GM19025 (cell line): ENCODE measurements at regions not wholly inside any gene's neighbourhood (a gene's known extent, or its start where the extent isn't known, plus 50 kb on each side); places are given as distances from the start of the nearest gene placed in this dataset.

Experiments used
- ATAC-seq: cut with Tn5 transposase; IDR thresholded peaks from one replicate; pipeline ENCODE4 v1.9.1; 2021; ENCODE audit warnings: mild to moderate bottlenecking, low read depth, moderate library complexity; ENCODE audit not compliant: unreplicated experiment

DNA sequence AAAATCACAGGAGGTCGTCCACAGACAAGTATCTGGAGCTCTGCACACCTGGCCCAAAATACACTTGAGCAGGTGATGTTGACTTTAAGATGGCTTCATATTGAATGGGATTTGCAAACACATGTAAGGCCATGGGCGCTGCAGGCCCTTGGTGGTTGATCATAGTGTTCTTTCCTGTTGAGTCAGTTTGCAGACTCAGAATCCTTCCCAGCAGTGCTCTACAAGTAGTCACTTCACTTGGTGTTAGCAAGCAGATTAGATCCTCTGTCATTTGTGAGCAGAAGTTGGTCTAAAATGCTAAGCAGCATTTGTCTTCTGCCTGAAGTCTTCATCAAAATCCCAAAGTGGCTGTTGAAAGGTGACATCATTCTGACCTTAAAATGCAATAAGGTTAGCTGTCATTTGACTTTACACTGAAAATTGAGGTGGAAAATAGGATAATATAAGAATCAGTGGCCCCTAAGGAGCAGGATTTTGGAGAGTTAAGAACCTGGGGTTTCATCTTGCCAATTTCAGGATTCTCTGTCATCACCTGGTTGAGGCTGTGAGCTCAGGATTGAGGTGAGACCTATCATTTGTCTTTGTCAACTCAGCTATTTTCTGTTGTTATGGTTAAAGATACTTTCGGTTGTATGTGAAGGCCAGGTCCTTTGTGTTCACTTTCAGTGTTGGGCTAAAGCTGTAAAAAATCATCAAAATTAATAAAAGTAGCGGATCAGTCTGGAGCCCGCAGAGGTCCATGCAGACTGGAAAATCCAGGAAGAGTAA is 114.5 kb downstream of the LRRC70 start:
- ATAC-seq: no peak

- no peak for ATAC-seq
Measured at GRCh38 chr5:62691946-62692345, 113.3 kb downstream of the LRRC70 start.

DNA sequence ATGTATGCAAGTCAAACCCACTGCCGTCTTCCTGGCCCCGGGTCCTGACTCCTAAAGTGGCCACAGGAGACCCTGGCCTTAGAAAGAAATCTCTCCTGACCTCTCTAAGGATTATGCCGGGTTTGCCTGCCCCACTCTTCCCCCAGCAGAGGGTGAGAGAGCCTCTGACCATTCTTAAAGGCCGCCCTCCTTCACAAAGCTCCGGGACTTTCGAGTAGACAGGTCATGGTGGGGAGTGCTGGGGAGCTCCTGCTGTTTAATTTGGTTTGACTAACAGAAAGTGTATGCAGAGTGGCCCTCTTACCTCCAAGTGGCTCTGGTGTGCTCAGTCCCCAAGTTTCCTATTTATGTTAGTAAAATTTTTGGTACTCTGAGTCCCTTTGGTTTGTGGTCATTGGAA is 111.8 kb downstream of the LRRC70 start:
- ATAC-seq: no peak

DNA sequence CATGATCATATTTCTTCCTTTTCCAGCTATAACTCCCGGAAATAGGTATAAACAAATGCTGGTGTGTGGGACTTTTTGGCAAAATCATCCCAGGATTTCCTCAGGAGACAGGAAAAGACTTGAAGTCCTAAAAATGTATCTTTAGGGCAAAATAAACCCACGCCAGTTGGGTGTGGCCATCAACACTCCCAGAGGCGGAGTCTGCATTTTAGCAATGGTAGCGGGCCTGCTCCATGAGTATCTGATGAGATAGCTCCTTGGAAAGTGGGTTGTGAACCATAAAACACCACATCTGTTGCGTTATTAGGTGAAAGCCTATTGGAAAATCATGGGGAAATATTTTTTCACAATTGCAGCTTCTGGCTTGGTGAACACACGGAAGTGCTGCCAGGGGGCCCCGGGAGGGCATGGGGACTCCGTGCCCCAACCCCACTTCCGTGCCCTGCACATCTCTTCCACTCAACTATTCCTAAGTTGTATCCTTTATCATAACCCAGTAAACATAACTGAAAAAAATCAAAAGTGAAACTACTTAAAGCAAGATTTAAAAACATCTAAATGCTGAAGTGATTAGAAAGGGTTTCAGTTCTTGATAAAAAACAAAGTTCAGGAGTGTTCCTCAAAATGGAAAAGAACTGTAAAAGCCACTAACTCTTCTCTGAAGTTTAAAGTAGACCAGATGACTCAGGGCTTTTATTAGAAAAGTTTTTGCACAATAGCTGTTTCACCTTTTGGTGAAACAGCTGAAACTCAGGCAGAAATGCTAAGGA is 111.2 kb downstream of the LRRC70 start:
- ATAC-seq: no peak

DNA sequence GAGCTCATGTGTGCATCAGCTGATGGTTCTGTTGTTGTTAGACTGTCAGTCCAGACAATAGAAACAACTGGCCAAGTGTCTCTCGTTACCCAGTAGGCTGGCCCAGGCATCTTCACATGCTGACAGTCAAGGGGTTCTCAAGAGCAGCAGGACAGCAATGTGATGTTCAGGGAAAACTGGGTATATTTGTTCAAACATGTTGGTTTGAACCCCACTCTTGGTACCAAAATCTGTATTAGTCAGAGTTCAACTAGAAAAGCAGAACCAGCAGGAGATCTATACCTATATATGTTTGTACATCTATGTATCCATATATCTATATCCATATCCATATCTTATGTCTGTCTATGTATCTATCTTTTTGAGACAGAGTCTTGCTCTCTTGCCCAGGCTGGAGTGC is 108.1 kb downstream of the LRRC70 start:
- no peak for ATAC-seq

- no peak for ATAC-seq
Measured at GRCh38 chr5:62685221-62685620, 106.6 kb downstream of the LRRC70 start.

DNA sequence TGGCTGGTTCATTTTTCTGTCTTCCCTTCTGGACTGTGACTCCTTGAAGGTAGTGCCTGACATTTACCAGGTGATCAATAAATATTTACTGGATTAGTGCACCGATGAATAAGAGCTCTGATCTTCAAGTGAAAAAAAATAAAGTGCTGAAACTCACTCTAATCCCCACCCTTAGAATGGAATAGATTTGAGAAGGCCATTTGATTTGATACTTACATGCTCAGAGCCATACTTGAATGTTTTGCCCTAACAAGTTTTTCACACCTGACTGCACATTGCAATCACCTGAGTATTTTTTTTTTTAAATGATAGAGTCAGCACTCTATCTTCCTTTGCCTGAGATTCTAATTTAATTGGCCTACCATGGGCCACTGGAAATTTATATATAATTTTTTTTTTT is 105.7 kb downstream of the LRRC70 start:
- ATAC-seq: no peak

DNA sequence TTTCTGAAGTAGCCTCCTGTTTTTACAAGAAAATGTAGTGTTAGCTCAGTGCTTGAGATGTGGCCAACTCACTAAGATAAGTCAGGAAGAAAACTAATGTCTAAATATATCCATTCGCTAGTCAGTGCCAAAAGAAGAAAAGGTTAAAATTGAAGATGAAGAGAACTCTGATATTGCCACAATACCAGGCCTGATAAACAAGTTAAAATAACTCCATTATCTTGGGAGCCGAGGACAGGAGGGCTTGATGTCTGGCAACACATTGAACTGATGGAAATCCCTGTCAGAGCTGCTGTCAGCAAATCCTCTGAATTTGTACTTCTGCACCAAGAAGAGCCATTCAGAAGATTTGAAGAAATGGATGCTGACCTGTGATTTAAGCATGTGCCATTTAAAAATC is 103.4 kb downstream of the LRRC70 start:
- ATAC-seq: no peak

DNA sequence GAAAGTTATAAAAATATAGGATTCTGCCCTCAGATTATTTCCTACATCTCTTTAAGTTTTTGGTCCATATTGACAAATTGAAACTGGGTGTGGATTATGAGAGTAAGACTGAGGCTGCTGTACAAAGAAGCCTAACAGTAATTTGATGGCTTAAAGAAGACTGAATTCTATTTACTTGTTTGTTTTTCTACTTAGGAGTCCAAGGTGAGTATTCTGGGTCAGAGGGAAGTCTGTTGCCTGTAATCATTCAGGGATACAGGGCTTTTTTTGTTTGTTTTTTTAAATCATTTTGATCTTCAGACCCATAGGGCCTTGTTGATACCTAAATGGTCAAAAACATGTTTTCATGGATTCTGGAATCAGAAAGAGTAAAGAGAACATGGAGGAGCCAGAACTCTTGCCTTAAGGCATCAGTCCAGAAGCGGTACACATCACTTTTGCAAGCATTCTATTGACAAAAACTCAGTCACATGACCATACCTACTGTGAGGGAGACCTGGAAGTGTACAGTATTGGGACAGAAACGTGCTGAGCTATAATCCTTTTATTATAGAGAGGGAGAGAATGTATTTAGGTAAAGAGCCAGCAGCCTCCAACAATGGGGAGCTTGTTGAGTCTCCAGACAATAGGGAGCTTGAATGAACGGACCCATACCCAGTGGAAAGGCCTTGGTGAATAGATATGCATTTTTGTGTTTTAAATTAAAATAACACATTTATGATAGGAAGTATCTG is 102.7 kb downstream of the LRRC70 start:
- no peak for ATAC-seq

DNA sequence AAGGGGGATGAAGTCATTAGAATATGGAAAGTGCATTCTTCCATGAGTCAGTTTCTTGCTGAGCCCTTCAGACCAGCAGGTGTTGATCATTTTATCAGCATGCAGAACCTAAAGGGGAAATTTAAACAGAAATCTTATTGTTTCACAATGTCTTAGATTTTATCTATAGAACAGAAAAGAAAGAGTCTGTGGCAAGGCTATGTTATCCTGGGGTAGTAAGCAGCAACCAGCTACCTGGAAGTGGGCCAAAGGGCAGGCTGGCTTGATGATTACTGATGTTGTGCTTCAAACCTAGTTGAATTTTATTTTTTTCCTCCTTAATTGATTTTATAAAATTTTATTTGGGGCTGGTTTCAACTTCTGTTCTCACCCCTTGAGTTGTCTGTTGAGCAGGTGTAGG is 101.5 kb downstream of the LRRC70 start:
- ATAC-seq: no peak
